IMR-90 (cell line): ENCODE measurements at regions not wholly inside any gene's neighbourhood (a gene's known extent, or its start where the extent isn't known, plus 50 kb on each side); places are given as distances from the start of the nearest gene placed in this dataset.

Source experiments
- ATAC-seq: fragments of 200-7000 bp; cut with Tn5 transposase; 2 replicates; pipeline ENCODE4 v1.9.1; 2020; ENCODE audit warnings: low read depth, mild to moderate bottlenecking, moderate library complexity
- BruUV-seq: library from RNA; stranded (reverse); fragments of 400-500 nt; replicated peaks from 2 replicates; lab custom pipeline; 2021; lab: Mats Ljungman, UMichigan
- CTCF ChIA-PET: fragments of 300-600 bp; formaldehyde crosslinking; extraction: SDS; loops from one replicate; lab custom pipeline; 2021; ENCODE audit warnings: antibody characterized with exemption; lab: Yijun Ruan, JAX
- POLR2A ChIA-PET: fragments of 300-600 bp; sonication (Branson Sonifier 250); formaldehyde crosslinking; loops from one replicate; lab custom pipeline; 2022; ENCODE audit warnings: antibody characterized with exemption; ENCODE audit not compliant: unreplicated experiment; lab: Charles Lee
- DNase-seq: peaks from one replicate; pipeline ENCODE4 v3.0.0; 2013
- H2AFZ ChIP-seq: replicated peaks from 2 replicates; pipeline ENCODE3; 2013; ENCODE audit warnings: low read length, mild to moderate bottlenecking; ENCODE audit not compliant: poor library complexity
- H2AK5ac ChIP-seq: 2 replicates; pipeline ENCODE4 v1.6.1; 2013; ENCODE audit warnings: low read depth, low read length, inconsistent platforms
- H2AK9ac ChIP-seq: replicated peaks from 2 replicates; pipeline ENCODE3; 2013; ENCODE audit warnings: mild to moderate bottlenecking, low read depth, low read length, moderate library complexity; ENCODE audit not compliant: poor library complexity
- H2BK120ac ChIP-seq: 2 replicates; pipeline ENCODE4 v1.6.1; 2013; ENCODE audit warnings: low read depth, low read length, inconsistent platforms
- H2BK15ac ChIP-seq: 3 replicates; pipeline ENCODE4 v1.6.1; 2013; ENCODE audit warnings: low read depth, low read length, inconsistent platforms
- H2BK20ac ChIP-seq: 2 replicates; pipeline ENCODE4 v1.6.1; 2013; ENCODE audit warnings: low read depth, mild to moderate bottlenecking, inconsistent platforms, low read length, moderate library complexity
- H2BK5ac ChIP-seq: 2 replicates; pipeline ENCODE4 v1.6.1; 2013; ENCODE audit warnings: mild to moderate bottlenecking, low read depth, low read length, inconsistent platforms; ENCODE audit not compliant: poor library complexity, severe bottlenecking
- H3K14ac ChIP-seq: replicated peaks from 2 replicates; pipeline ENCODE4 v1.6.1; 2013; ENCODE audit warnings: low read depth, low read length, inconsistent platforms
- H3K18ac ChIP-seq: 2 replicates; pipeline ENCODE4 v1.6.1; 2013; ENCODE audit warnings: low read depth, low read length, control low read depth
- H3K23ac ChIP-seq: 2 replicates; pipeline ENCODE4 v1.6.1; 2013; ENCODE audit warnings: low read depth, low read length, inconsistent platforms
- H3K27ac ChIP-seq: 2 replicates; pipeline ENCODE4 v1.5.1; 2013; ENCODE audit warnings: mild to moderate bottlenecking, control low read depth, low read length; ENCODE audit not compliant: insufficient read depth
- H3K27me3 ChIP-seq: 2 replicates; pipeline ENCODE4 v1.6.1; 2013; ENCODE audit warnings: low read length; ENCODE audit not compliant: control insufficient read depth, insufficient read depth
- H3K36me3 ChIP-seq: 2 replicates; pipeline ENCODE4 v1.6.1; 2013; ENCODE audit warnings: low read length, mixed read lengths; ENCODE audit not compliant: control insufficient read depth, insufficient read depth
- H3K4ac ChIP-seq: 2 replicates; pipeline ENCODE4 v1.6.1; 2013; ENCODE audit warnings: low read depth, low read length, inconsistent platforms
- H3K4me1 ChIP-seq: 2 replicates; pipeline ENCODE4 v1.6.1; 2013; ENCODE audit warnings: low read length, mixed read lengths; ENCODE audit not compliant: control insufficient read depth, insufficient read depth
- H3K4me2 ChIP-seq: 2 replicates; pipeline ENCODE4 v1.6.1; 2013; ENCODE audit warnings: low read depth, mild to moderate bottlenecking, control low read depth, low read length, moderate library complexity
- H3K4me3 ChIP-seq: 2 replicates; pipeline ENCODE4 v1.5.1; 2013; ENCODE audit warnings: low read depth, mild to moderate bottlenecking, control low read depth, low read length, moderate library complexity; ENCODE audit not compliant: insufficient read depth
- H3K56ac ChIP-seq: 2 replicates; pipeline ENCODE4 v1.6.1; 2013; ENCODE audit warnings: low read length, inconsistent platforms; ENCODE audit not compliant: insufficient read depth; ENCODE audit errors: extremely low read depth
- H3K79me1 ChIP-seq, 2 experiments: 2 replicates each; pipeline ENCODE4 v1.6.1; 2013; ENCODE audit warnings: low read length in 2 of 2, inconsistent platforms in 1 of 2, low read depth in 1 of 2
- H3K9ac ChIP-seq: 2 replicates; pipeline ENCODE4 v1.6.1; 2013; ENCODE audit warnings: low read depth, low read length, control low read depth
- H3K9me1 ChIP-seq: 2 replicates; pipeline ENCODE4 v1.6.1; 2013; ENCODE audit warnings: low read length, inconsistent platforms; ENCODE audit not compliant: insufficient read depth
- H3K9me3 ChIP-seq: 2 replicates; pipeline ENCODE4 v1.6.1; 2013; ENCODE audit warnings: low read length; ENCODE audit not compliant: control insufficient read depth, insufficient read depth
- H4K20me1 ChIP-seq: 2 replicates; pipeline ENCODE4 v1.6.1; 2013; ENCODE audit warnings: low read length, inconsistent platforms; ENCODE audit not compliant: insufficient read depth
- H4K5ac ChIP-seq: 2 replicates; pipeline ENCODE4 v1.6.1; 2013; ENCODE audit warnings: mild to moderate bottlenecking, low read depth, low read length, control low read depth
- H4K8ac ChIP-seq, 2 experiments: 2 replicates each; pipeline ENCODE4 v1.6.1; 2013; ENCODE audit warnings: low read depth in 2 of 2, low read length in 2 of 2, control low read depth in 1 of 2, inconsistent platforms in 1 of 2
- H4K91ac ChIP-seq: 2 replicates; pipeline ENCODE4 v1.6.1; 2013; ENCODE audit warnings: low read depth, low read length, inconsistent platforms; ENCODE audit not compliant: insufficient read depth
- BHLHE40 ChIP-seq: fragments of 150-350 bp; IDR thresholded peaks from 2 replicates; pipeline ENCODE4 v1.6.1; 2016; ENCODE audit warnings: mild to moderate bottlenecking, low read depth, low read length
- CEBPB ChIP-seq: IDR thresholded peaks from 2 replicates; pipeline ENCODE4 v1.6.1; 2012; ENCODE audit warnings: low read depth, low read length, improper control_type of control experiment
- CHD1 ChIP-seq: IDR thresholded peaks from 2 replicates; pipeline ENCODE4 v1.6.1; 2012; ENCODE audit warnings: low read depth, low read length, improper control_type of control experiment
- FOS ChIP-seq: fragments of 150-350 bp; IDR thresholded peaks from 2 replicates; pipeline ENCODE4 v1.6.1; 2016; ENCODE audit warnings: low read depth, low read length
- MAFK ChIP-seq: IDR thresholded peaks from 2 replicates; pipeline ENCODE4 v1.6.1; 2012; ENCODE audit warnings: low read depth, low read length, improper control_type of control experiment
- MAZ ChIP-seq: IDR thresholded peaks from 2 replicates; pipeline ENCODE4 v1.6.1; 2012; ENCODE audit warnings: low read depth, mild to moderate bottlenecking, low read length, improper control_type of control experiment, moderate library complexity, borderline replicate concordance
- RCOR1 ChIP-seq: IDR thresholded peaks from 2 replicates; pipeline ENCODE4 v1.6.1; 2012; ENCODE audit warnings: mild to moderate bottlenecking, low read length, improper control_type of control experiment; ENCODE audit not compliant: insufficient replicate concordance
- WGBS, 2 experiments: methylation state at CpG; one replicate each; pipeline versions ENCODE4 v1.1.5 to v1.1.7; 2013; ENCODE audit warnings: missing lambda C conversion rate in 2 of 2; ENCODE audit not compliant: insufficient read length in 1 of 2; ENCODE audit errors: extremely low coverage in 2 of 2; 5-methylcytosine and 5-hydroxymethylcytosine counted together
- dilution Hi-C: fragments of 300-500 bp; cut with HindIII; formaldehyde crosslinking; loops from one replicate; pipeline ENCODE4 v1.14.3; 2018; ENCODE audit warnings: low sequenced_read_pairs; ENCODE audit not compliant: unreplicated experiment
- in situ Hi-C: fragments of 300-500 bp; cut with MboI; formaldehyde crosslinking; loops from 3 replicates; pipeline ENCODE4 v1.14.3; 2019; ENCODE audit warnings: low sequenced_read_pairs, inconsistent platforms, mixed read lengths
- intact Hi-C: fragments of 100-400 bp; cut with micrococcal nuclease; formaldehyde crosslinking; loops from 2 replicates; pipeline ENCODE4 v1.10.0; 2022

GRCh38 chr6:2378891-2379652, 133.7 kb upstream of the GMDS start:
- H3K27ac ChIP-seq, result no peak overlapping the region
- no peak overlapping the region for H2BK15ac ChIP-seq
- no peak overlapping the region for H2BK20ac ChIP-seq
- H2AFZ ChIP-seq, result no peak overlapping the region
- no peaks in the 10 kb centered on the region for H3K36me3 ChIP-seq
- POLR2A ChIA-PET, result no interaction called here
- CTCF ChIA-PET, result interaction anchor here (0.6 to 1.1 kb wide), 3 partner anchors 19 to 1215 kb away, joined by 3 to 5 read pairs (median 3); no protein-coding TSS in a partner anchor
- peak overlapping the region; percentile 24; the same call in 1 of the 2 replicates for H3K4me2 ChIP-seq
- peaks cover 12% of the 10 kb centered on the region for H3K9me1 ChIP-seq
- no peaks in the 10 kb centered on the region for H3K9me3 ChIP-seq
- H4K5ac ChIP-seq, result no peak overlapping the region
- no peak overlapping the region for H2AK5ac ChIP-seq
- H3K4me3 ChIP-seq, result no peak overlapping the region
- DNase-seq, result peak; percentile 82
- H4K20me1 ChIP-seq, result no peaks in the 10 kb centered on the region
- no peaks in the 10 kb centered on the region for H3K79me1 ChIP-seq
- H2BK5ac ChIP-seq, result no peak overlapping the region
- H3K14ac ChIP-seq, result no peak overlapping the region
- peaks cover 6% of the 10 kb centered on the region for H3K4me1 ChIP-seq
- H3K27me3 ChIP-seq, result no peaks in the 10 kb centered on the region
- peak overlapping the region; percentile 21; the same call in 1 of the 2 replicates for H3K4ac ChIP-seq
- WGBS, 2 experiments, result no CpG with 5 or more reads among the region's 9 CpGs
- no peak overlapping the region for H3K23ac ChIP-seq
- H3K9ac ChIP-seq, result no peak overlapping the region
- TF ChIP-seq RCOR1 (no peak), CEBPB (peak; percentile 63), MAFK (no peak), CHD1 (no peak), FOS (peak; percentile 10; the same call in 1 of the 2 replicates), BHLHE40 (0 out of 2 replicates have a peak, but pooled peaks have one; percentile 36), MAZ (no peak)
- H2AK9ac ChIP-seq, result no peak overlapping the region
- no TSS peak for BruUV-seq
- dilution Hi-C loops (no loop called here), intact Hi-C loops (no loop called here), in situ Hi-C loops (no loop called here)
- no peak overlapping the region for H3K56ac ChIP-seq
- H2BK120ac ChIP-seq, result no peak overlapping the region
- no peak overlapping the region; the same call in 1 of the 2 replicates for H3K18ac ChIP-seq
- ATAC-seq, result peak; percentile 64
- no peak overlapping the region for H4K91ac ChIP-seq
- H4K8ac ChIP-seq, result no peak overlapping the region; a peak in 1 of 4 replicates
